ENCODE measurements at regions not wholly inside any gene's neighbourhood (a gene's known extent, or its start where the extent isn't known, plus 50 kb on each side); places are given as distances from the start of the nearest gene placed in this dataset.

- no peak overlapping the region for H3K4me3 ChIP-seq (ENCODE audit: low read depth, low read length)
- TF ChIP-seq, protein P1, sequence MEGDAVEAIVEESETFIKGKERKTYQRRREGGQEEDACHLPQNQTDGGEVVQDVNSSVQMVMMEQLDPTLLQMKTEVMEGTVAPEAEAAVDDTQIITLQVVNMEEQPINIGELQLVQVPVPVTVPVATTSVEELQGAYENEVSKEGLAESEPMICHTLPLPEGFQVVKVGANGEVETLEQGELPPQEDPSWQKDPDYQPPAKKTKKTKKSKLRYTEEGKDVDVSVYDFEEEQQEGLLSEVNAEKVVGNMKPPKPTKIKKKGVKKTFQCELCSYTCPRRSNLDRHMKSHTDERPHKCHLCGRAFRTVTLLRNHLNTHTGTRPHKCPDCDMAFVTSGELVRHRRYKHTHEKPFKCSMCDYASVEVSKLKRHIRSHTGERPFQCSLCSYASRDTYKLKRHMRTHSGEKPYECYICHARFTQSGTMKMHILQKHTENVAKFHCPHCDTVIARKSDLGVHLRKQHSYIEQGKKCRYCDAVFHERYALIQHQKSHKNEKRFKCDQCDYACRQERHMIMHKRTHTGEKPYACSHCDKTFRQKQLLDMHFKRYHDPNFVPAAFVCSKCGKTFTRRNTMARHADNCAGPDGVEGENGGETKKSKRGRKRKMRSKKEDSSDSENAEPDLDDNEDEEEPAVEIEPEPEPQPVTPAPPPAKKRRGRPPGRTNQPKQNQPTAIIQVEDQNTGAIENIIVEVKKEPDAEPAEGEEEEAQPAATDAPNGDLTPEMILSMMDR (IDR thresholded peaks at IDR 0.05; ENCODE audit: control insufficient read depth, extremely low read depth, insufficient read depth) = no peak
- DNase-seq (ENCODE audit: low read depth) = no peak
Observed at GRCh38 chr6:81228912-81229555, 523.4 kb downstream of the TENT5A start.

GRCh38 chr6:81226957-81227356, 525.5 kb downstream of the TENT5A start:
- DNase-seq (ENCODE audit: low read depth) = no peak
- TF ChIP-seq, protein P1 (IDR thresholded peaks at IDR 0.05; ENCODE audit: control insufficient read depth, extremely low read depth, insufficient read depth) = no peak

DNA sequence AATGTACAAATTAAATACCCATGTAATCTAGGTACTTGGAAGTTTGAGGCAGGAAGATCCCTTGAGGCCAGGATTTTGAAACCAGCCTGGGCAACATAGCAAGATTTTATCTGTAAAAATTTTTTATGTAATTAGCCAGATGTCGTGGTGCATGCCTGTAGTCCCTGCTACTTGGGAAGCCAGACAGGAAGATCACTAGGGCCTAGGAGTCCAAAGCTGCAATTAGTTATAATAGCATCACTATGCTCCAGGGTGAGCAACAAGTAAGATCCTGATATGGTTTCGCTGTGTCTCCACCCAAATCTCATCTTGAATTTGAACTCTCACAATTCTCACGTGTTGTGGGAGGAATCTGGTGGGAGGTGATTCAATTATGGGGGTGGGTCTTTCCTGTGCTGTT, 535.8 kb downstream of the TENT5A start:
- DNase-seq (ENCODE audit: low read depth) = no peak
- TF ChIP-seq, protein P1 (IDR thresholded peaks at IDR 0.05; ENCODE audit: control insufficient read depth, extremely low read depth, insufficient read depth) = no peak
- no peak overlapping the region for H3K4me3 ChIP-seq (ENCODE audit: low read depth, low read length)

More at GRCh38 chr6:81226957-81227356, 525.5 kb downstream of the TENT5A start:
- H3K4me3 ChIP-seq (ENCODE audit: low read depth, low read length) = no peak overlapping the region

DNA sequence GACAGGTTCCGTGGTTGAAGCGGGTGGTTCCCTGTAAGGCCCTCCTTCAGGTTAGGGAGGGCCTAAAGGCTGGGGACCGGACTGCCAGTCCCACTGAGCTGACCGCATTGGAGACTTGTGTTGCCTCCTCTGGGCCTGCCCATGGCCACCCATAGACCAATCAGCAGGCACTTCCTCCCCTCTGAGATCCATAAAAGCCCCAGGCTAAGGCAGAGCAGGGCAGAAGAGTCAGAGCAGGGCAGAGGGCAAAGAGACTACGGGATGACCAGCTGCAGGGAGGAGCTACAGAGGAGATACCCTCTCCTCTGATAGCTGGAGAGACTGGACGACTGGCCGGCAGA, 537.4 kb downstream of the TENT5A start:
- H3K4me3 ChIP-seq (ENCODE audit: low read depth, low read length) = no peak overlapping the region
- TF ChIP-seq, protein P1 (IDR thresholded peaks at IDR 0.05; ENCODE audit: control insufficient read depth, extremely low read depth, insufficient read depth) = no peak
- DNase-seq (ENCODE audit: low read depth) = no peak

- TF ChIP-seq, protein P1 (IDR thresholded peaks at IDR 0.05; ENCODE audit: control insufficient read depth, extremely low read depth, insufficient read depth) = no peak
- H3K4me3 ChIP-seq (ENCODE audit: low read depth, low read length) = no peak overlapping the region
- no peak for DNase-seq (ENCODE audit: low read depth)
Observed at GRCh38 chr6:81214414-81215091, 537.9 kb downstream of the TENT5A start.

GRCh38 chr6:81204731-81205130, 547.8 kb downstream of the TENT5A start:
- no peak for DNase-seq (ENCODE audit: low read depth)
- TF ChIP-seq, protein P1 (IDR thresholded peaks at IDR 0.05; ENCODE audit: control insufficient read depth, extremely low read depth, insufficient read depth) = no peak
- no peak overlapping the region for H3K4me3 ChIP-seq (ENCODE audit: low read depth, low read length)

- TF ChIP-seq, protein P1 (IDR thresholded peaks at IDR 0.05; ENCODE audit: control insufficient read depth, extremely low read depth, insufficient read depth) = no peak
Observed at GRCh38 chr6:81194374-81194773, 558.1 kb downstream of the TENT5A start.

More at GRCh38 chr6:81194374-81194773, 558.1 kb downstream of the TENT5A start:
- DNase-seq (ENCODE audit: low read depth) = no peak
- no peak overlapping the region for H3K4me3 ChIP-seq (ENCODE audit: low read depth, low read length)

Data from LNCaP clone FGC (cell line).